Neural progenitor cell (in vitro differentiated cells): ENCODE measurements at regions not wholly inside any gene's neighbourhood (a gene's known extent, or its start where the extent isn't known, plus 50 kb on each side); places are given as distances from the start of the nearest gene placed in this dataset.

Source experiments
- DNase-seq: peaks from one replicate; pipeline ENCODE4 v3.0.0-alpha.2; 2016; ENCODE audit warnings: low spot score
- H2AFZ ChIP-seq: fragments of 200-600 bp; sonication (generic); replicated peaks from 2 replicates; pipeline ENCODE4 v1.6.1; 2016; ENCODE audit warnings: antibody characterized with exemption
- H3F3A ChIP-seq: fragments of 200-600 bp; sonication (generic); 2 replicates; pipeline ENCODE4 v1.6.1; 2016; ENCODE audit warnings: antibody characterized with exemption, low read depth
- H3K27ac ChIP-seq: fragments of 200-600 bp; sonication (generic); 2 replicates; pipeline ENCODE4 v1.5.1; 2016; ENCODE audit warnings: mild to moderate bottlenecking
- H3K27me3 ChIP-seq: fragments of 200-600 bp; sonication (generic); 2 replicates; pipeline ENCODE4 v1.6.1; 2016; ENCODE audit warnings: mild to moderate bottlenecking, moderate library complexity
- H3K36me3 ChIP-seq: fragments of 200-600 bp; sonication (generic); 2 replicates; pipeline ENCODE4 v1.5.1; 2016
- H3K4me1 ChIP-seq: fragments of 200-600 bp; sonication (generic); 2 replicates; pipeline ENCODE4 v1.6.1; 2016; ENCODE audit warnings: mixed run types
- H3K4me2 ChIP-seq: fragments of 200-600 bp; sonication (generic); 2 replicates; pipeline ENCODE4 v1.6.1; 2016
- H3K4me3 ChIP-seq: fragments of 200-600 bp; sonication (generic); 2 replicates; pipeline ENCODE4 v1.5.1; 2016
- H3K79me2 ChIP-seq: fragments of 200-600 bp; sonication (generic); 2 replicates; pipeline ENCODE4 v1.6.1; 2016; ENCODE audit warnings: low read depth
- H3K9ac ChIP-seq: fragments of 200-600 bp; sonication (generic); 2 replicates; pipeline ENCODE4 v1.6.1; 2016
- H3K9me3 ChIP-seq: fragments of 200-600 bp; sonication (generic); 2 replicates; pipeline ENCODE4 v1.5.1; 2016; ENCODE audit warnings: low read depth
- H4K20me1 ChIP-seq: fragments of 200-600 bp; sonication (generic); 2 replicates; pipeline ENCODE4 v1.6.1; 2016; ENCODE audit warnings: low read depth
- H3K27ac Mint-ChIP-seq: 3 replicates; pipeline ENCODE4 v1.8.0; 2021; ENCODE audit warnings: mixed read lengths
- H3K27me3 Mint-ChIP-seq: 2 replicates; pipeline ENCODE4 v1.8.0; 2022; ENCODE audit warnings: low read depth, mild to moderate bottlenecking, inconsistent platforms, moderate library complexity, mixed read lengths; ENCODE audit not compliant: insufficient read depth
- H3K36me3 Mint-ChIP-seq: 3 replicates; pipeline ENCODE4 v1.8.0; 2021; ENCODE audit warnings: mixed read lengths
- H3K4me1 Mint-ChIP-seq: 3 replicates; pipeline ENCODE4 v1.8.0; 2021; ENCODE audit warnings: mixed read lengths
- H3K4me3 Mint-ChIP-seq: 3 replicates; pipeline ENCODE4 v1.8.0; 2021; ENCODE audit warnings: mild to moderate bottlenecking, moderate library complexity, mixed read lengths
- H3K9me3 Mint-ChIP-seq: 3 replicates; pipeline ENCODE4 v1.8.0; 2020; ENCODE audit warnings: mixed read lengths
- CTCF ChIP-seq: fragments of 200-600 bp; sonication (generic); IDR thresholded peaks from 2 replicates; pipeline ENCODE4 v1.5.1; 2017; ENCODE audit warnings: antibody characterized with exemption, mild to moderate bottlenecking
- EZH2 ChIP-seq: fragments of 200-600 bp; sonication (generic); IDR thresholded peaks from 2 replicates; pipeline ENCODE4 v1.6.1; 2017; ENCODE audit warnings: antibody characterized with exemption, mild to moderate bottlenecking, moderate library complexity
- EZH2phosphoT487 ChIP-seq: fragments of 200-600 bp; sonication (generic); IDR thresholded peaks from 2 replicates; pipeline ENCODE4 v1.6.1; 2017; ENCODE audit warnings: antibody characterized with exemption

GRCh38 chr10:90987383-90987782 is 66.5 kb upstream of the ANKRD1 start:
- H3K9ac ChIP-seq = no peak overlapping the region
- H3K9me3 Mint-ChIP-seq = no peaks in the 10 kb centered on the region
- H3K79me2 ChIP-seq = no peaks in the 10 kb centered on the region
- DNase-seq = no peak
- H3K9me3 ChIP-seq = no peaks in the 10 kb centered on the region
- H3K27me3 Mint-ChIP-seq = no peaks in the 10 kb centered on the region
- no peak for TF ChIP-seq EZH2phosphoT487
- TF ChIP-seq CTCF = no peak
- TF ChIP-seq EZH2 = no peak
- H3K4me3 Mint-ChIP-seq = no peak overlapping the region
- H3K27ac Mint-ChIP-seq = no peak overlapping the region
- no peaks in the 10 kb centered on the region for H3F3A ChIP-seq
- no peaks in the 10 kb centered on the region for H3K36me3 Mint-ChIP-seq
- H3K27ac ChIP-seq = no peak overlapping the region
- H3K36me3 ChIP-seq = no peaks in the 10 kb centered on the region
- no peak overlapping the region for H2AFZ ChIP-seq
- no peaks in the 10 kb centered on the region for H3K27me3 ChIP-seq
- H3K4me3 ChIP-seq = no peak overlapping the region
- H3K4me2 ChIP-seq = no peak overlapping the region
- H3K4me1 ChIP-seq = peaks cover 20% of the 10 kb centered on the region
- no peaks in the 10 kb centered on the region for H4K20me1 ChIP-seq
- peaks cover 20% of the 10 kb centered on the region for H3K4me1 Mint-ChIP-seq

GRCh38 chr10:90988024-90988423 is 67.1 kb upstream of the ANKRD1 start:
- Histone ChIP-seq H3K27me3 (no peaks in the 10 kb centered on the region), H4K20me1 (no peaks in the 10 kb centered on the region), H3K4me1 (peaks cover 20% of the 10 kb centered on the region), H3K4me2 (no peak overlapping the region), H3K9ac (no peak overlapping the region), H3K27ac (no peak overlapping the region), H3K36me3 (no peaks in the 10 kb centered on the region), H3K4me3 (no peak overlapping the region), H3K79me2 (no peaks in the 10 kb centered on the region), H3K9me3 (no peaks in the 10 kb centered on the region), H3F3A (no peaks in the 10 kb centered on the region), H2AFZ (no peak overlapping the region)
- Mint-ChIP-seq H3K36me3 (no peaks in the 10 kb centered on the region), H3K4me3 (no peak overlapping the region), H3K27ac (no peak overlapping the region), H3K4me1 (peaks cover 20% of the 10 kb centered on the region), H3K27me3 (no peaks in the 10 kb centered on the region), H3K9me3 (no peaks in the 10 kb centered on the region)
- no peak for DNase-seq
- TF ChIP-seq CTCF (no peak), EZH2 (no peak), EZH2phosphoT487 (no peak)

GRCh38 chr10:90988802-90989201 is 67.9 kb upstream of the ANKRD1 start:
- H3K4me1 Mint-ChIP-seq = peaks cover 18% of the 10 kb centered on the region
- H3K27me3 Mint-ChIP-seq = no peaks in the 10 kb centered on the region
- no peaks in the 10 kb centered on the region for H3K9me3 ChIP-seq
- no peaks in the 10 kb centered on the region for H3K79me2 ChIP-seq
- no peak overlapping the region for H3K27ac ChIP-seq
- no peak overlapping the region for H3K4me2 ChIP-seq
- no peaks in the 10 kb centered on the region for H3K36me3 Mint-ChIP-seq
- H3K9ac ChIP-seq = no peak overlapping the region
- H3F3A ChIP-seq = no peaks in the 10 kb centered on the region
- no peak overlapping the region for H3K27ac Mint-ChIP-seq
- H3K9me3 Mint-ChIP-seq = no peaks in the 10 kb centered on the region
- no peak for TF ChIP-seq EZH2
- TF ChIP-seq EZH2phosphoT487 = no peak
- TF ChIP-seq CTCF = no peak
- no peak overlapping the region for H3K4me3 Mint-ChIP-seq
- no peaks in the 10 kb centered on the region for H4K20me1 ChIP-seq
- no peak for DNase-seq
- no peak overlapping the region for H2AFZ ChIP-seq
- H3K27me3 ChIP-seq = no peaks in the 10 kb centered on the region
- no peaks in the 10 kb centered on the region for H3K36me3 ChIP-seq
- H3K4me3 ChIP-seq = no peak overlapping the region
- peaks cover 20% of the 10 kb centered on the region for H3K4me1 ChIP-seq

- H3K4me3 ChIP-seq = no peak overlapping the region
- no peak overlapping the region for H2AFZ ChIP-seq
- no peaks in the 10 kb centered on the region for H3K9me3 Mint-ChIP-seq
- no peak for DNase-seq
- no peaks in the 10 kb centered on the region for H3K36me3 ChIP-seq
- H3F3A ChIP-seq = no peaks in the 10 kb centered on the region
- H3K27ac Mint-ChIP-seq = no peak overlapping the region
- no peaks in the 10 kb centered on the region for H3K27me3 Mint-ChIP-seq
- no peaks in the 10 kb centered on the region for H4K20me1 ChIP-seq
- TF ChIP-seq EZH2phosphoT487 (no peak), CTCF (no peak), EZH2 (no peak)
- H3K27me3 ChIP-seq = no peaks in the 10 kb centered on the region
- no peak overlapping the region for H3K9ac ChIP-seq
- H3K4me2 ChIP-seq = no peak overlapping the region
- no peaks in the 10 kb centered on the region for H3K9me3 ChIP-seq
- peaks cover 16% of the 10 kb centered on the region for H3K4me1 ChIP-seq
- H3K36me3 Mint-ChIP-seq = no peaks in the 10 kb centered on the region
- H3K79me2 ChIP-seq = no peaks in the 10 kb centered on the region
- H3K4me3 Mint-ChIP-seq = no peak overlapping the region
- peaks cover 12% of the 10 kb centered on the region for H3K4me1 Mint-ChIP-seq
- no peak overlapping the region for H3K27ac ChIP-seq
These were observed 68.5 kb upstream of the ANKRD1 start for GRCh38 chr10:90989378-90989777.
